Activated CD4-positive, alpha-beta T cell treated with anti-CD3 and anti-CD28 coated beads for 4 hours (primary cell): ENCODE measurements at regions not wholly inside any gene's neighbourhood (a gene's known extent, or its start where the extent isn't known, plus 50 kb on each side); places are given as distances from the start of the nearest gene placed in this dataset.
"Not testable (repeated sequence)": the region's sequence is repeated elsewhere in the genome, so short reads cannot be mapped to it uniquely, and the experiment has no call there.

ENCODE experiments used
- DNase-seq, 2 donors: peaks; one replicate each; pipeline ENCODE4 v3.0.0-alpha.2; 2020

DNA sequence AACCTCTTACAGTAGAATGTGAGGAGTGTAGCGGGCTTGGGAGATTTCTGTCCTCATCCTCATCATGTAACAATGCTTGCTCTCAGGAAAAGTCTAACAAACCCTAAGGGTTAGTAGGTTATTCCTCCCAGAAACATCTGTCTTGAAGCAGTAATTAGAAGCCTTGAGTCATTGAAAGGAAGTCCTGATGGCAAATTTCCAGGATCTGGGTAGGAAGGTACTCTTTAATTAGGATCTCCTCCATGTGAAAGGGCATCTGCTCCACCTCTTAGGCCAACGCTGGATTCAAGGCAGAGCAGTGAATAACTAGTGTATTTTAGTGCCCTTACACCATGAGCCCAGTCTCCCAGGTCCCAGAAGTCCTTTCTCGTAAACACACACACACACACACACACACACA lies 106.6 kb upstream of the BARHL2 start:
- DNase-seq, result no peak

DNA sequence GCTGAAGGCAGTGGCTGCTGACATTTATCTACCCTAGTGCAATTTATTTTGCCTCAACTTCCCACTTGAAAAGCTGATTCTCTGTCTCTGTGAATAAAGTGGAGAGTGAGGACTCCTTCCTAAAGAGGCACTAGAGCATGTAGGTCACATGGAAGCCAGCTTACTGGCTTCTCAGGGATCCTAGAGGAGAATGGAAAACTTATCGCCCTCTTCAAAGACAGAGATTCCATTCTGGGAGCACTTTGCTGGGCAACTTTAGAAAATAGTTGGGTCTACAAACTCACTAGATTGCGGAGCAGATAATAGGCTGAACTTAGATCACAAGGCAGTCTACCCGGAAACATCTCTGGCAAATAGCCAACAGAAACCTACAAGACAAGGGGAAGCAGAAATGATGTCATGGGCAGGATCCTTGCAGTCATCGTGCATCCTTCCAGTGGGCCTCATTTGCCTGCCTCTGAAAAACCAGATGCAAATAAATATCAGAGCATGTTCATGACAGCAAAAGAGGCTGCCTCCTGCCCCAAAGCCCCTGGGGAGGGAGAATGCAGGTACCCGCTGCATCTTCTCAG lies 104.8 kb upstream of the BARHL2 start:
- DNase-seq, result no peak

DNA sequence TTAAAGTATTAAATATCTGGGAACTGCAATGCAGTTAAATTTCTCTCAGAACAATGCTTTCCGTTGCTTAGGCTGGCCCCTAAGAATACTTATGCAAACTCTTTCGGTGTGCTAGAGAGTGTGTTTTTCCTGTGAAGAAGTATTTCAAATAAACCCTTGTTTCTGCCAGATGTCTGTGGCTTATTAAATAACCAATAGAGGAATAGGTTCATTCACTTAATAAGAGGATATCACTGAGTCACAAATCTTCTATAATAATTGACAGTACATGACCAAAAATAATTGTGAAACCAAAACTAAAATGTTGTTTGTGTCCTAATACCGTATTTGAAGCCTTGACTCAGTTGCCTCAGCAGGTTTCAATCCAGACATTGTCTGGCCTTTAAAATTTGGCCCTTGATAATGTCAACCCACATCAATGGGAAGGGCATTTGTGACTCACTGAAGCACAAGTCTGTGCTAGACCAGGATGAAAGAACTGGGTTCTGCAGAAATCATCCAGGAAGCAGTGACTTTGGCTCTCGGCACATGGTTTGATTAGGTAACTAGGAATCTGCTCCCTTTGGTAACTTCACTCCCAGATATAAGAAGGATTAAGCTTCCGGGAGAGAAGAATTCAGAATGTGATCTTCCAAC lies 104.2 kb upstream of the BARHL2 start:
- DNase-seq, result no peak

DNA sequence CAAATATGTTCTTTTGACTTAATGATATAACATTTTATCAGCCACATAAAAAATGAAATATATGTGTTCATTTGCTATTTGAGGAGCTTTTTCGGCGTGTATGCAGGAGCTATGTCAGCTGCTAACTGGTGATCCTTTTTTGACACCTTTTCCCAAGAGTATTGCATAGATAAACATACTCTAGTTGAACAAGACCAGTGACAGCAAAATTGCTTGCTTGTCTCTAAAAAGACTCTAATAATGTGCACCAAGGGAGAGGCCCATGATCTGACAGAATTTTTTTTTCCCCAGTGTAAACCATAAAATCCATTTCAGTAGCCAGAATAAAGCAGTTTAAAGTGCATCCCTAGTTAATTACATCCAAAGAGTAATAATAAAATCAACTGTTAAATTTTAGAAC lies 103.6 kb upstream of the BARHL2 start:
- DNase-seq, result no peak

DNA sequence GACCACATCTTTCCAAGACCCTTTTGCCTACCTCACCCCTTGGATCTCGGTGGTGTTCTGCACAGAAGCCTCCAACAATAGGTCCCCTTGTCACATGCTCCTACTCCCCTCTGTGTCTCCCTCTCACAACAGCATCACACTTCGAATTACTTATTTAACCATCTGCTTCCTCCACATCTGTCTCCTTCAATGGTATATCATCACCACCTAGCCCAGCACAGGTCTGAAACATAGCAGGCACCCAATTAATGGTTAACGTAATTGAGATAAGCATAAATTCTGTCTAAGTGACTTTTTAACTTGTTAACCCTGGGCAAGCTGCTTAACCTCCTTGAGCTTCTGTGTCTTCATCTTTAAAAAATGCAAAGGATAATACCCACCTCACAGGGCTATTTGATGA lies 100.3 kb upstream of the BARHL2 start:
- no peak for DNase-seq

DNA sequence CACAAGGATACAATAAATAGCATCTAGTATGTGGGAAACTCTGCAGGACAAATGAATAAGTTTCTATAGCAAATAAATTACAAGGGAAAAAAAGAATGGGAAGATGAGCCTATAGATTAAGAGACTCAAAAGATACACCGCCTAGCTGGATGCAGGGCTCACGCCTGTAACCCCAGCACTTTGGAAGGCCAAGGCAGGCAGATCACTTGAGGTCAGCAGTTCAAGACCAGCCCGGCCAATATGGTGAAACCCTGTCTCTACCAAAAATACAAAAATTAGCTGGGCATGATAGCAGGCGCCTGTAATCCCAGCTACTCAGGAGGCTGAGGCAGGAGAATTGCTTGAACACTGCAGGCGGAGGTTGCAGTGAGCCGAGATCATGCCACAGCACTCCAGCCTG lies 95.1 kb upstream of the BARHL2 start:
- not testable (repeated sequence) for DNase-seq

DNA sequence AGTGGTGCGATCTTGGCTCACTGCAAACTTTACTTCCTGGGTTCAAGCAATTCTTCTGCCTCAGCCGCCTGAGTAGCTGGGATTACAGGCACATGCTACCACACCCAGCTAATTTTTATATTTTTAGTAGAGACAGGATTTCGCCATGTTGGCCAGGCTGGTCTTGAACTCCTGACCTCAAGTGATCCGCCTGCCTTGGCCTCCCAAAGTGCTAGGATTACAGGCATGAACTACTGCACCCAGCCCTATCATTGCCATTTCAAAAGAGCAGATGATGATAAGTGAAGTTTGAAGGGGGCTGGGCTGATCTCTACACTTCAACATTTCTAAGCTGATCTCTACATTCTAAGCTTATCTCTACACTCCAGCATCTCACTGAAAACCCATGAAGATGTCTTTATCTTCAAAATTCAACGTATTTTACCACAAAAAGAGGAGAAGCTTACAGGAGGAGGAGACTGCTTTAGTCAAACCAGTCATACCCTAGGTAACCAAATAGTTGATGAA lies 94.4 kb upstream of the BARHL2 start:
- DNase-seq, result not testable (repeated sequence)

DNA sequence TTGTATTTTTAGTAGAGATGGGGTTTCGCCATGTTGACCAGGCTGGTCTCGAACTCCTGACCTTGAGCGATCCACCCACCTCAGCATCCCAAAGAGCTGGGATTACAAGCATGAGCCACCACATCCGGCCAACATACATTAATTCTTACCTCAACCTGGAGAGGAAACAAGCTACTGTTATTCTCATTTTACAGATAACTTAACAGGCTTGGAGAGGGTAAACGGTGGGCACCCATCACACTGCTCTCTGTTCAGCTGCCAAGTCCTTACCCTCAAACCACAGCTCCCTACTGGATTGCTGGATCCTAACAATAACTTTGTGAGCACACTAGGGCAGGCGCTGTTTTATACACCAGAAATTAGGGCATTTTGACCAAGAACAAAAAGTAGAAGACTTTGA lies 93.6 kb upstream of the BARHL2 start:
- no peak for DNase-seq

DNA sequence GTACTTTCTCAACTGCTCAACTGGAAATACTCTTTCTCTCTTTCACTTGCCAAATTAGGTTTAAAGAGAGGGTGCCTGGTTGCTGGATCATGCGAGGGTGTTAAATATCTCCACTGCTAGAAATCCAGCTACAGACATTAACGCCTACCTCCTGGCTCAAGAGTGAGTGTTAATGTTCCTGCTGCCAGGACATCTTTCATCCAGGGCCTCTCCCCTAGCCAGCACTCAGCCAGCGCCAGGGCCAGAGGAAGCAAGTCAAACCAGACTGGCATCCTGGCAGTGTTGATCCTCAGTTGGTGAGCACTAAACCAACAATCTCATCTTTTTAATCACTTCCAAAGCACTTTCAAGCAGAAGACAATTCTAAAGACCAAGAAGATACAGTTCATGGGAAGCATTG lies 92.9 kb upstream of the BARHL2 start:
- no peak for DNase-seq

DNA sequence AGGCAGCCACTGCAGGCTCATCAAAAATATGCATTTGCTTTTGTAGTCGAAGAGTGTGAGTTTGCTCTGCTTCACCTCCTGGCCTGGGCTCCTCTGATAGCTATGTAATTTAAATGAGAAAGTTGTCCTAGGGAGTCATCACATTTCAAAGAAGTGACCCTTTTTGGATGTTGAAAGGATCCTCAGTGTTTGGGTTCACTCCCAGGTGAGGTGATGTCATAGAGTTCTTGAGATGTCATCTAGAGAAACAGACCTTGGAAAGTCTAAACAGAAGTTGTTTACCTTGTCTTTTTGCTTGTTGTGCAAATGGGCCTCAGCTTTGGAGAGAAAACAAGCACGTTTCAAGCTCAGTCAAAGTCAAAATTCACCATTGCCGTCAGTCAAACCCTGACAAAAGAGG lies 92.0 kb upstream of the BARHL2 start:
- no peak for DNase-seq

DNA sequence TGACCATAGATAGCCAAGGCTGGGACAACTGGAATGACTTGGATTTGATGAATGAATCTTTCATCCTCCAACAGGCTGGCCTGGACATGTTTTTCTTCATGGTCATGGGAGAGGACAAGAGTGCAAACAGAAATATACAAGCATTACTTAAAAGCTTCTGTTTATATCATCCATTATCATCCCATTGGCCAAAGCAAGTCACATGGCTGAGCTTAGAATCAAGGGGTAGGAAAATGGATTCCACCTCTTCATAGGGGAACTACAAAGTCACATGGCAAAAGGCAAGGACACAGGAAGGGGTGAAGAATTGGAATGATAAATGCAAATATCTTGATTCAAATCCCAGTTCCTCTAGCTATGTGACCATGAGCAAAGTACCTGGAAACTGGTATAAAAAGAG lies 90.2 kb upstream of the BARHL2 start:
- DNase-seq, result no peak

DNA sequence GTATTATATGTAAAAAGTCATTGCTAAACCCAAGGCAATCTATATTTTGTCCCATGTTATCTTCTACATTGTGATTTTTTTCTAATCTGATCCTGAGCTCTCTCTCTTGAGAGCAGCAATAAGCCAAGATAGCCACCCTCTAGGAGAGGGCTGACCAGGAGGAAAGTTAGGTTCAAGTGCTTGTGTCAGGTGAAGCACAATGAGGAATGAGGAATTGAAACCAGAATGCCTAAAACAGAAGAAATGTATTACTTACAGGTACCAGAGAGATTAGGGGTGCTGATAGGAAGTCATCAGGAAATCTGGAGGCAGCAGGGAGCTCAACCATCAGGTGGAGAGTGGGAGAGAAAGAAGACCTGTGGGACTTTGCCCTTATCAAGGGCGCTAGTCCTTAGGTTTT lies 85.5 kb upstream of the BARHL2 start:
- no peak for DNase-seq

DNA sequence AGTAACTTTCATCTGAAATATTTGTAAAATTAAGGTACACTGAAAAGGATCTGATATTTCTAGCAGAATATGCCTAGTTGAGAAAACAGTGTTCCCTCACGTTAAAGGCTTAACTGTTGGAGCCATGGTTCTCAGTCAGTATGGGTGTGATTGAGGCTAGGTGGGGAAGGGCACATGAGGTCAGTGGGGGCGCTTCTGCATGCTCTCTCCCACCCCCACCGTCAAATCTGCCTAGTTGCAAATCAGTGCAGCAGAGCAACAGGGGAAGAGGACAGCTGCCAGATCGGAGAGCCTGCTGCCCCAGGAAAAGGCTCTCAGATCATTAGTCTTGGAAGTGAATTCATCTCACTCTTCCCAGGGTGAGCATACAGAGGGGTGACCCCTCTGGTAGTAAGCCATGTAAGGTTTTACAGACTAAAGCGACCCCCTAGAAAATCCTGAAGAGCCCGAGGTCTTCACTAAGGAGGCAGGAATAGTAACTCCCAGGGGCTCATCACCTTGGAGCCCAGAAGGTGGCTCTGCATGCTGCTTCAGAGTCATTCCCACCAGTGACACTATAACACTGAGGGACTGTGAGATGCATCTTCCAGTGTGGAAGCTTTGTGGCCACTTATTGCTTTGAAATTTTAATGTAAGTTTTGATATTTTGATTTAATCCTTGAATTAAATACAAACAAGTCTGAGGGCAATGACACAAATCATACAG lies 83.1 kb upstream of the BARHL2 start:
- no peak for DNase-seq

DNA sequence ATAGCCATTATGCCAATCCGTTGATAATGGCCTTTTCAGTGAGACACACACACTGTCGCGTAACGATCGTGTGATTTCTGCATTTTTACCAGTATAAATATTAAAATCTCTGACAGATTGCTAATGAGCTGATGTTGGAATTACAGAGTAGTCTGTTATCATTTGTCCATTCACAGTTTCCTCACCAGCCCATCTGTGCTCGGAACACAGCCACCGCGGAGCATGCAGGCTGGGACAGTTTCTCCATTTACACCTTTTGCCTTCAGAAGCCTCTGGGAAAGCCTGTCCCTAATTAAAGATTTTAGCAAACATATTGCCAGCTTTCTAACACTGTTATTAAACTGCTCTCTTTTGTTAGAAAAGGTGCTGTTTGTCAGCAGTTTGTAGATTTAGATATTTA lies 82.2 kb upstream of the BARHL2 start:
- DNase-seq, result no peak

DNA sequence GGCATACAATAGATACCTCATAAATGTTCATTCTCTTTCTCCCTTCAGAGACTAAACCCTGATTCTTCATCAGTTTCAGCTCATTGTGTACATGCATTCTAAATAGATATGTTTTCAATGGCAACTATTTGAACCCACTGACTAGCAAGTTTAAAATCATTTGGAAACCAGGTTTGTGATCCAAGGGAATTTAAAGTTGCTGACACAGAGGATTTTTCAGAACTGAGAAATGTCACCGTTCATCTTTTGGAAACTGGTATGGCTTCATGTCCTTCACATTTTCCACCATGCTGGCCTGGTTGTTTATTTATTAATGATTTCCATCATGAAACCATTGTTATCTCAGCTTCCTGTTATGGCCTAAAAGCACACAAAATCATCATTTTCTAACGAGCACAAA lies 81.8 kb upstream of the BARHL2 start:
- no peak for DNase-seq

DNA sequence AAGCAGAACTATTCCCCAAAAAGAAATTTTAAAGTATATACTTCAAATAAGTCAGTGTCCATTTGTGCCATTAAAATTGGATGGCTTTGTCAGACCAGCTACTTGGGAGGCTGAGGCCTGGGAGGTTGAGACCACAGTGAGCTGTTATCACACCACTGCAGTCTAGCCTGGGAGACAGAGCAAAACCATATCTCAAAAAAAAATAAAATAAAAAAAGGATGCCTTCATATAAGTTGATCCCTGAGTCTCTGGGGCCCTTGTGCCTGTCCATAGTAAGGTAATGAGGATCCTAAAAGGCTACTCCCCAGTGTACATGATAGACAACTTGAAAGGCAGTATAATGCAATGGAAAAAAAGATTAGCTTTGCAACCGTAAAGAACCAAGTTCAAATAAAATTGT lies 81.2 kb upstream of the BARHL2 start:
- DNase-seq, result no peak

DNA sequence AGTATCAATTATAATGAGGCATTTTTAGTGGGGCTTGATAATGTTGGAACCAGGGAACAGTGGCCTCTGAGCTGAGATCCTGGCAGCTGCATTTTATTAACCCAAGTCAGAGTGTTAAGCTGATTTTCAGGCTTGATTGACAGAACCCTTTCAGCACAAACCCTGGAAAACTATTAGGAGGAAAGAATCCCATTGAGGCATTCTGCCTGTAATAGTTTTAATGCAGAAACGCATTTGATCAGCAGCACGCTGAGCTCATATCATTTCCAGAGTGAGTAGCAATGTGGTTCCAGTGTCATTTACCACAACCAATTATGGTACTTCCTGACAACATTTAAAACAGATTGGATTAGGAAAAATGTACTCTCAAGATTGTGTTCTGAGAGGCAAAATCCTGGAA lies 78.3 kb upstream of the BARHL2 start:
- no peak for DNase-seq

DNA sequence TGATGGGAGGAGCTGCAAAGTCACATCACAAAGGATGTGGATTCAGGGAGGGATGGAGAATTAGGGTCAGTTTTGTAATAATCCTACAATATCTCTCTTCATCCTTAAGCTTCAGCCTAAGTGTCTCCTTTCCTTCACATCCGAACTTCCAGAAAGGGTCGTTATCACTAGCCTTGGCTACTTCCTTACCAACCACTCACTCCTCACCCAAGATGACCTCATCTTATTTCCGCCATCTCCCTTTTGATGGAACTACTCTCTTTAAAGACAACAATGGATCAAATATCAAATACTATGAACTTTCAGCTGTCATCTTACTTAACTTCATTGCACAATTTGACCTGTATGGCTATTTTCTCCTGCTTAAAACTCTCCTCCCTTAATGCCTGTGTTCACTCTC lies 69.6 kb upstream of the BARHL2 start:
- no peak for DNase-seq

DNA sequence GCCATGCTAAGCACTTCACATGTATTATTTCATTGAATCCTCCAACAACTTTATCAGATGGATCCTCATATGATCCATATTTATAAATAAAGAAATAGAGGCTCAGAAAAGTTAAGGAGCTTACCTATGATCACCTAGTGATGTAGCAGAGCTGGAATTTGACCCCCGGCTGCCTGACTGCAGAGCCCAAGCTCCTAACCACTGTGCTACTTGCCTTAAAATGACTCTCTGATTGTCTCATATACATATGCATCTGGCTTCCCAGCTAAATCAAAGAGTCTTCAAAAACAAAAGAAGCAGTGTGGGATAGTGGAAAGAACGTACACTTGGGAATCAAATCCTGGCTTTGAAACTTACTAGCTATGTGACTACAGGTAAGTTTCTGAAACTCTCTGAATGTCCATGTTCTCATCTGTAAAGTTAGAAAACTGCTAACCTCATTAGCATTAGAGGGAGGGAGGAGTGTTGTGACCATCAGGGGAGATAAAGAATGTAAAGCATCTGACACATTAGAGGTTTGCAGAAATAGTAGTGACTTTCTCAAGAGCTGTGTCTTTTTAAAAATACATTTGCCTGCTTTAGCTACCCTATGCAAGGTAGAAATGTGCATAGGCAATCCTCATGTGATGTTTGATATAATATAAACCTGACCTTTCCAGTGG lies 67.2 kb upstream of the BARHL2 start:
- DNase-seq, result no peak

DNA sequence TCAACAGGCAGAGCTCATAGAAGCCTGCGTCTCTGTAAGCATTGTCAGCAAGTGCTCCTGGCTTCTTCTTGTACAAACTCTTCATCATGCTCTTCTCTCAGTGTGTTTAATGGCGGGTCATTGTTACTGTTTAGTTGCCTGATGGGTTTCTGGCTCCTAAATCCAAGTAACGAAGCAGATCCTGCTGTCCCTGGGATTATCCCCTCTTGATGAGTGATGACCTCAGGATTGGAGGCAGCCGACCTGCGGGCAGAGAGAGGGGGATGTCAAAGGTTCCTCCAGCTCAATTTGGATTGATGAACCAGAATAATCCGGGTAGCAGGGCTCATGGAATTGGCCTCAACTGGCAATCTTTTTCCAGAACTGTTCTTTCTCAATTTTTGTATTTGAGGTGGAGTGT lies 66.1 kb upstream of the BARHL2 start:
- no peak for DNase-seq

DNA sequence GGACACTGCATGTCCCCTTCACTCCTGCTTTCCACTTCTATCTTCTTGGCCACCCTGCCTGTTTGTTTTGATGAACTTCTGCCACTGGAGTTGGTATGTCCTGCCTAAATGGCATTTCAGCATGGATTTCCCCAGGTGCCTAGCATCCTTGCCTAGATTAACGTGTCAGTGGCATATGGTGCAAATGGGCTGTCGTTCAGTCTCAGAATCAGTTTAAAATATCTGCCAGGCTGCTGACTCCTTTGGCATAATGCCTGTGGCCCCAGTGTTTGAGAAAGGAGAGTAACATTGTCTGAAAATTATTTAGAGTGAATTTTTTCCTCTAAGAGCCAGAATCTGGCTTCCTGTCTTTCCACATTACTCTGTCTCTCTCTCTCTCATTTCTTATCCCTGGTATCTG lies 64.9 kb upstream of the BARHL2 start:
- no peak for DNase-seq

DNA sequence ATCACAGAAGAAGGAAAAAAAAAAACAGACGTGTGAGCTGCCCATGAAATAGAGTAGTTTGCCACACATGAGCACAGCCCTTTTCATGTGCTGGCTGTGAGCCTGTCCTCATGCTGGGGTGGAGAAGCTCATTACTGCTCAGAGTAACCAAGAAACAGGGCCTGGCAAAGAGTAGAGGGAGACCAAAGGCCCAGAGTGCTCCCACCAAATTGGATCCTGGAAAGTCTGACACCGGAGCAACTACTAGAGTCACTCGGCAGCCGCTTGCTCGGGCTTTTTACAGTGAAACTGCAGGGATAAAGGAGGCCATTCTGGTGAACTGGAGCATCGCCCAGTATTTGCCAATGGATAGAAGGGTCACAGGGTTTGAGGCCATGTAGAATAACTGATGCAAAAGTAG lies 64.4 kb upstream of the BARHL2 start:
- DNase-seq, result no peak

DNA sequence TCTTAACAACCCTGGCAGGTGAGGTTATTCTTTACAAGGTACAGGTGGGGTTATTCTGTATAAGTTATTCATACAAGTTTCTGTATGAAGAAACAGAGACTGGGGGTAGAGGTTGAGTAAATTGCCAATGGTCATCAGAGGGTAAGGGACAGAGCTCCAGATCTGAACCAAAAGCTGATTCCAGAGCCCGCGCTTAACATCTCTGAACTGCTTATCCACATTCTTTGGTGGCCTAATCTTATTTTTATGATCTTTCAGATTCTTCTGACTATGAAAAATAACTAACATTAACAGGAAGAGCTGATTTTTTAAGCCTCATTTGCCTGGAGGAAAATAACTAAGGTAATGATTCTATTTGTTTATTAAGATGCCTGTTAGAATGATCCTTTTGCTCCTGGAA lies 63.9 kb upstream of the BARHL2 start:
- DNase-seq, result no peak

DNA sequence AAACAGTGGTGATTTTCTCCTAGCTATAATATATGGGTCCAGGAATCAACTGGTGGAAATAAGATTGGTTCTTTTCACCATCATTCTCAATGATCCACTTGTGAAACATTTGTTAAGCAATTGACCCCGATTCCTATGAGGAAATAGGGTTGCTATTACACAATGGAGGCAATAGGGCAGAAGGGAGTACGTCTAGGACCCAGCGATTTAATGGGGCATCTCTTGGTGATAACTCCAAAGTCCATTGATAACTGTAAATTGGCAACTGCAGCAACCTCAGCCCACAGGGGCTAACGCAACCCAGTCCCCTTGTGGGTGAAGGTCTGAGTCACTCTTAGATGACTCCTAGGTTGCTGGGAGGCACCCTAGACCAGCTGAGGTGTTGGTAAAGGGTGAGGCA lies 62.5 kb upstream of the BARHL2 start:
- DNase-seq, result no peak
